ENCODE measurements at regions not wholly inside any gene's neighbourhood (a gene's known extent, or its start where the extent isn't known, plus 50 kb on each side); places are given as distances from the start of the nearest gene placed in this dataset.

DNA sequence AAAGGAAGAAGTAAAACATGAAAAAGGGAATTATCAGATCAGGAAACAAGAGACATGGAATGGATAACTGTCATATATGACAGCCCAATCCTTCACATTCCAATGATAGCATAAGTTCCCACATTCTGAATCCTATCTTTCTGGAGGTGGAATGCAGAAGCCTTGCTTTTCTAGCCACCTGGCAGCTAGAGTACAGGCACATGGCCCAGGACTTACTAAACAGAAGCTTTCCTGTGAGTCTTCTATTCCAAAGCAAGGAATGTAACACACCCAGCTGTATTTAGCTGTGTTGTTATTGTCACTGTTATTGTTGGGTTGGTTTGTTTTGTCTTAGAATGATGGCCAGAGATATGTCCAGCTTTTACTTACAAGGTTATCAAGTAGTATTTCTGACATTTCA, 780.5 kb upstream of the ZNF608 start:
- Histone ChIP-seq H3K9ac (ENCODE audit: low read length) (no peak overlapping the region), H3F3A (ENCODE audit: low read length, unreplicated experiment) (no peaks in the 10 kb centered on the region), H3K79me2 (ENCODE audit: low read length) (no peaks in the 10 kb centered on the region), H3K36me3 (ENCODE audit: low read depth, low read length) (no peaks in the 10 kb centered on the region), H3K4me3 (ENCODE audit: low read length) (no peak overlapping the region), H3K9me2 (replicated peaks; ENCODE audit: low read length) (no peaks in the 10 kb centered on the region), H3K9me3 (ENCODE audit: low read length) (no peaks in the 10 kb centered on the region), H3K27ac (ENCODE audit: low read length) (no peak overlapping the region), H4K20me1 (ENCODE audit: low read length) (no peaks in the 10 kb centered on the region), H3K4me1 (ENCODE audit: insufficient read depth, low read length) (no peaks in the 10 kb centered on the region), H2AFZ (ENCODE audit: low read length) (no peak overlapping the region), H3K4me2 (ENCODE audit: low read length) (no peak overlapping the region), H3K27me3 (ENCODE audit: low read length) (no peaks in the 10 kb centered on the region)
- POLR2A ChIA-PET (ENCODE audit: unreplicated experiment): no interaction called here
- intact Hi-C loops (cut with micrococcal nuclease): no loop called here
- DNase-seq (no peak), ATAC-seq (no peak)
- TF ChIP-seq, protein P1, sequence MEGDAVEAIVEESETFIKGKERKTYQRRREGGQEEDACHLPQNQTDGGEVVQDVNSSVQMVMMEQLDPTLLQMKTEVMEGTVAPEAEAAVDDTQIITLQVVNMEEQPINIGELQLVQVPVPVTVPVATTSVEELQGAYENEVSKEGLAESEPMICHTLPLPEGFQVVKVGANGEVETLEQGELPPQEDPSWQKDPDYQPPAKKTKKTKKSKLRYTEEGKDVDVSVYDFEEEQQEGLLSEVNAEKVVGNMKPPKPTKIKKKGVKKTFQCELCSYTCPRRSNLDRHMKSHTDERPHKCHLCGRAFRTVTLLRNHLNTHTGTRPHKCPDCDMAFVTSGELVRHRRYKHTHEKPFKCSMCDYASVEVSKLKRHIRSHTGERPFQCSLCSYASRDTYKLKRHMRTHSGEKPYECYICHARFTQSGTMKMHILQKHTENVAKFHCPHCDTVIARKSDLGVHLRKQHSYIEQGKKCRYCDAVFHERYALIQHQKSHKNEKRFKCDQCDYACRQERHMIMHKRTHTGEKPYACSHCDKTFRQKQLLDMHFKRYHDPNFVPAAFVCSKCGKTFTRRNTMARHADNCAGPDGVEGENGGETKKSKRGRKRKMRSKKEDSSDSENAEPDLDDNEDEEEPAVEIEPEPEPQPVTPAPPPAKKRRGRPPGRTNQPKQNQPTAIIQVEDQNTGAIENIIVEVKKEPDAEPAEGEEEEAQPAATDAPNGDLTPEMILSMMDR (conservative IDR thresholded peaks at IDR 0.05; ENCODE audit: low read depth, low read length): no peak
- TF ChIP-seq EZH2 (IDR thresholded peaks at IDR 0.05; ENCODE audit: low read length, unreplicated experiment): no peak
- no peak for TF ChIP-seq EZH2phosphoT487 (IDR thresholded peaks at IDR 0.05; ENCODE audit: borderline replicate concordance, low read length)
- CTCF ChIA-PET: no interaction called here
- BruUV-seq (replicated peaks): no TSS peak

DNA sequence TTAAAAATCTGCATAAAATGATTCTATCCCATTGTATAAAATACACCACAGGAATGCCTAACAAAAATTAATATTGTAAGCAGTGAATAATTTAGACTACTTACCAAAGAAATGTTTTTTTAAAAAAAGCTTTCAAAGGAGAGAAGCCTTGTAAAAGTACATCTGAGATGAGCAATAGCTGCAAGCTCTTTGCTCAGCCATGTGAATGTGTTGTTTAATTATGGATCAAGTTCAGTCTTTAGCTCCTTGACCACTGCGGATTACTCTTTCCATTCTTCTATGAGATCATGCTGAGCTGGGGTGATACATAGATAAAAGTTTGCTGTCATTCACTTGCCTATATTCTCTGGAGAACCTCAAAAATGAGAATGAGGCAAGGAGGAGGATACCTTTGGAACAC, 782.4 kb upstream of the ZNF608 start:
- DNase-seq (no peak), ATAC-seq (no peak)
- Histone ChIP-seq H3K4me2 (ENCODE audit: low read length) (no peak overlapping the region), H3K27ac (ENCODE audit: low read length) (no peak overlapping the region), H4K20me1 (ENCODE audit: low read length) (no peaks in the 10 kb centered on the region), H3K9ac (ENCODE audit: low read length) (no peak overlapping the region), H3F3A (ENCODE audit: low read length, unreplicated experiment) (no peaks in the 10 kb centered on the region), H2AFZ (ENCODE audit: low read length) (no peak overlapping the region), H3K9me2 (replicated peaks; ENCODE audit: low read length) (no peaks in the 10 kb centered on the region), H3K36me3 (ENCODE audit: low read depth, low read length) (no peaks in the 10 kb centered on the region), H3K27me3 (ENCODE audit: low read length) (no peaks in the 10 kb centered on the region), H3K9me3 (ENCODE audit: low read length) (no peaks in the 10 kb centered on the region), H3K79me2 (ENCODE audit: low read length) (no peaks in the 10 kb centered on the region), H3K4me1 (ENCODE audit: insufficient read depth, low read length) (no peaks in the 10 kb centered on the region), H3K4me3 (ENCODE audit: low read length) (no peak overlapping the region)
- BruUV-seq (replicated peaks): no TSS peak
- POLR2A ChIA-PET (ENCODE audit: unreplicated experiment): no interaction called here
- CTCF ChIA-PET: no interaction called here
- intact Hi-C loops (cut with micrococcal nuclease): no loop called here
- TF ChIP-seq EZH2phosphoT487 (IDR thresholded peaks at IDR 0.05; ENCODE audit: borderline replicate concordance, low read length) (no peak), EZH2 (IDR thresholded peaks at IDR 0.05; ENCODE audit: low read length, unreplicated experiment) (no peak)
- TF ChIP-seq, protein P1 (conservative IDR thresholded peaks at IDR 0.05; ENCODE audit: low read depth, low read length): no peak

DNA sequence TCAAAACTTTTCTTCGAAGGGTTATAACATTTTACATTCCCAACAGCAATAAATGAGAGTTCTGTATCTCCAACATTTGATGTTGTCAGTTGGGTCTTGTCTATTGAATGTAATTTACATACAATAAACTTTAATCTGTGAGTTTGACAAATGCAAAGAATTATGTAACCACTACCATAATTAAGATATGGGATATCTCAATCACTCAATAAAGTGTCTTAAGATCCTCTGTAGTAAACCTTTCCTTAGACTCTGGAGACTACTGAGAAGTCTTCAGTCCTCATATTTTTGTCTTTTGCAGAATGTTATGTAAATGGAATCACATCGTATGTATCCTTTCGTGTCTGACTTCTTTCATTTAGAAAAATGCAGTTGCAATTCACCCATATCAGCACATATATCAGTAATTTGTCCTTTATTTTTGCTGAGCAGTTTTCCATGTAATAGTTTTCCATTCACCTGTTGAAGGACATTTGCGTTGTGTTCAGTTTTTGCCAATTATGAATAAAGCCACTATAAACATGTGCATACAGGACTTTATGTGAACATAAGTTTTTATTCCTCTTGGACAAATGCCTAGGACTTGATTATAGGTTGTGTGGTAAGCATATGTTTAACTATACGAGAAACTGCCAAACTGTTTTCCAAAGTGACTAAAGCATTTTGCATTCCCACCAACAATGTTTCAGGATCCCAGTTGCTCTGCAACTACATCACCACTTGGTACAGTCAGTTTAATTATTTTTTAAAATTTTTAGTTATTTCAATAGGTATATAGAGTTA, 784.6 kb upstream of the ZNF608 start:
- no TSS peak for BruUV-seq (replicated peaks)
- no peaks in the 10 kb centered on the region for H4K20me1 ChIP-seq (ENCODE audit: low read length)

More for the DNA sequence above, 784.6 kb upstream of the ZNF608 start:
- Histone ChIP-seq H3K36me3 (ENCODE audit: low read depth, low read length) (no peaks in the 10 kb centered on the region), H3K9me2 (replicated peaks; ENCODE audit: low read length) (no peaks in the 10 kb centered on the region), H3K27ac (ENCODE audit: low read length) (no peak overlapping the region), H3K79me2 (ENCODE audit: low read length) (no peaks in the 10 kb centered on the region), H3K4me1 (ENCODE audit: insufficient read depth, low read length) (no peaks in the 10 kb centered on the region), H3K4me2 (ENCODE audit: low read length) (no peak overlapping the region), H3K4me3 (ENCODE audit: low read length) (no peak overlapping the region), H3F3A (ENCODE audit: low read length, unreplicated experiment) (no peaks in the 10 kb centered on the region), H3K9ac (ENCODE audit: low read length) (no peak overlapping the region), H2AFZ (ENCODE audit: low read length) (no peak overlapping the region), H3K27me3 (ENCODE audit: low read length) (no peaks in the 10 kb centered on the region), H3K9me3 (ENCODE audit: low read length) (no peaks in the 10 kb centered on the region)
- POLR2A ChIA-PET (ENCODE audit: unreplicated experiment): no interaction called here
- intact Hi-C loops (cut with micrococcal nuclease): no loop called here
- ATAC-seq (no peak), DNase-seq (no peak)
- CTCF ChIA-PET: no interaction called here
- TF ChIP-seq, protein P1 (conservative IDR thresholded peaks at IDR 0.05; ENCODE audit: low read depth, low read length): no peak
- TF ChIP-seq EZH2phosphoT487 (IDR thresholded peaks at IDR 0.05; ENCODE audit: borderline replicate concordance, low read length) (no peak), EZH2 (IDR thresholded peaks at IDR 0.05; ENCODE audit: low read length, unreplicated experiment) (no peak)
